HG03175 (cell line): ENCODE measurements at regions not wholly inside any gene's neighbourhood (a gene's known extent, or its start where the extent isn't known, plus 50 kb on each side); places are given as distances from the start of the nearest gene placed in this dataset.
A peak's percentile ranks its signal among the peaks of the same experiment; 100 is the strongest.
"Not testable (repeated sequence)": the region's sequence is repeated elsewhere in the genome, so short reads cannot be mapped to it uniquely, and the experiment has no call there.

Source experiments
- ATAC-seq: cut with Tn5 transposase; IDR thresholded peaks from one replicate; pipeline ENCODE4 v1.9.1; 2021; ENCODE audit warnings: mild to moderate bottlenecking, moderate library complexity; ENCODE audit not compliant: unreplicated experiment

DNA sequence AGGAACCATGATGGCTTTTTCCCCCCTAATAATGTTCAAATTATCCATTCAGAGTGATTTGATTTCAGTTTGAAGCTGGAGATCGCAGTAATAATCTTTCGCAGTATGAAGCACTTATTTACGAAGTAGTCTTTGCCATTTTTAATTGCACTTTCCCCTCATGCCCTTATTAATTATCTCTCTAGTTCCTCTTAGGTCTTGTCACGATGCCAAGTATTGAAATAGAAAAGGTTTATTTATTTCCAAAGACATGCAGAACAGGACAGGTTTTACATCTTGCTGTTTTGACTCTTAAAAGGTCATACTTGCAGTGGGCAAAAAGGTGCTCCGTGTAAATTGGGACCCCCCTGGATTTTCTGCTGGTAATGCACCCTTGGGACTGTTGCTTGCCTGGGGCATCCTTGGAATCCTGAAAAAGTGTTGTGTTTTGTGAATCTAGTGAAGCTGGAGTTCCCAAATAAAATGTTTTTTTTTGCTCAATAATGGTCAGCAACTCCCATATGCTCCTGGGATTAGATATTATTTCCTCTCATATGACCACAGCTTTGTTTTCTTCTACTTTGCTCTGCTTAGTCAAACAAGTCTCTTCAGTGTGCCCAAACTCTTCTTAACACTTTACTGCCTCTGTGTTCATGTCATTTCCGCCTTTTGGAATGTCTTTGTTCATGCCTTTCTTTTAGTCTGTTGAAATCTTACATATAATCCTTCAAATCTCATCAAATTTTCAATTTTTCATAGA lies 278.3 kb downstream of the TMEM38B start:
- no peak for ATAC-seq

DNA sequence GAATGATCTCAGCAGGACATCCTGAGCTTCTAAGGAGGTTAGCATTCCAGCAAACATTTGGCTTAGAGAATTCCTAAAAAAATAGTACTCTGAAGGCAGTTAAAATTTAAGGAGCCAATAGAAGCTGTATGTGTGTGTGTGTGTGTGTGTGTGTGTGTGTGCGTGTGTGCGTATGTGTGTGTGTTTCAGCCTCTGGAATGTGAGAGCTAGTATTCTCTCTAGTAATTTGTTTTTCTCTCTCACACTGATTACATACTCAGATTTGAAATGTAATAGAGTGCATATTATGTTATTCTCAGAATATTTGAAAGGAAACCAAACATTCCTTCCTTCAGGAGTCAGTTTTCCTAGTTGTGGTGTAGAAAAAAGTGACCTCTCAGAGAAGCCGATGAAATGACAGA lies 279.6 kb downstream of the TMEM38B start:
- ATAC-seq, result no peak

- ATAC-seq, result no peak
These were observed 281.7 kb downstream of the TMEM38B start for GRCh38 chr9:105975886-105976645.

GRCh38 chr9:105978336-105978735 lies 284.0 kb downstream of the TMEM38B start:
- no peak for ATAC-seq

DNA sequence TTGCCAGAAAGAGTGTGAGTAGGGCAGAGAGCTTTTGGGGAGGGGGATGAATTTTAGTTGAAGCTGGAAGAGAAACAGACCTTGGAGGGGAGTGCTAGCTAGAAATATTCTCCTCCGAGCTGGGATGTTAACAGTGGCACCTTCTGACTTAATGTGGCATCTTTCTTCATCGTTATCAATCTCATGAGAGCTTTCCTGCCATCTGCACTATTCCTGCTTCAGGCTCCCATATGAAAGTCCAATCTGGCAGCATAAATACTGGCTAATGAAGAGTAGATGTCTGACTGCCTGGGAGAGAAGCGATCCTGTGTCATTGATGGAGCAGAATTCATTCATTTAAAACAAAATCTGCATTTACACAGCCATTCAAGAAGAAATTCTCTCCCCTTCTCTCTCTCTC lies 284.5 kb downstream of the TMEM38B start:
- no peak for ATAC-seq

GRCh38 chr9:105979290-105979689 lies 284.9 kb downstream of the TMEM38B start:
- ATAC-seq, result no peak

DNA sequence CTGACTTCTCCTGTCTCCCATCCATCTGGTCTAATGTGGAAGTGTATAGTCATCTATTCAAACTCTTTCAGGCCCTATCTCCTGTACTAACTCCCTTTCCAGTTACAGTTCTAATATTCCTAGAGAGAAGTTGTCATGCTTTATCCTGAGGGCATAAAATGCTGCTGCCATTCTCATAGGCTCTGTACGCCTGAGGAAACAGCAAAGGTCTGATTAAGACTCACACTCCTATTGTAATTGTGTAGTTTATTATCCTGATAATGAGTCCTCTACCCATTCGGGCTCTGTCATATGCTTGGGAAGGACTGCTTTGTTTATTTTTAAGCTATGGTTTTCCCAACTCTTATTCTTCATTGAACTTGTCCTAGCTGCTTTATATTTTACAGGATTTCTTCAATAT lies 290.4 kb downstream of the TMEM38B start:
- ATAC-seq, result no peak

GRCh38 chr9:105993116-105993854 lies 298.9 kb downstream of the TMEM38B start:
- no peak for ATAC-seq

DNA sequence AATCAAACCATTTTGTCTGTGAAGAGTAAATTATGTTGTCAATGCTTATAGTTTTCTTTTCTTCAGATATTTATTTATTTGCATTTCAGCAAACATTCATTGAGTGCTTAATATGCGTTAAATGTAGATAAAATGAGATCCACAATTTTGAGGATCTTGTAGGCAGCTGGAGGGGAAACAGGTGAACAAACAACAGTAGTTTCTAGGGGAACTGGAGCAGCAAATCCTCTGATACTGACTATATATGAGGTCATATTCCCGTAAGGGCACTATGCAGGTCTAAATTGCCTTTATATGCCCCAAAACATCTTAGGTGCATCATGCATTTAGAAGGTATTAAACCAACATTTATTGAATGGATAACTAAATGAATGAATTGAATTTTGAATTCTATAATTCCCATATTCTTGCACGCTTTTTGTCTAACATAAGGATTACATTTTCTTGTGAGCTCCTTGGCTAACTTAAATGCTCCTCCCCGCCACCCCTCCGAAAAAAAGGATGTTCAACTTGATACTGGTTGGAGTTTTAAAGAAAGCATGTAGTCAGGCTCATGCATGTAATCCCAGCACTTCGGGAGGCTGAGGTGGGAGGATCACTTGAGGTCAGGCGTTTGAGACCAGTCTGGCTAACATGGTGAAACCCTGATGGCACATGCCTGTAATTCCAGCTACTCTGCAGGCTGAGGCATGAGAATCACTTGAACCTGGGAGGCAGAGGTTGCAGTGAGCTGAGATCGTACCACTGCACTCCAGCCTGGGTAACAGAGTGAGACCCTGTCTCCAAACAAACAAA lies 299.8 kb downstream of the TMEM38B start:
- no peak for ATAC-seq

DNA sequence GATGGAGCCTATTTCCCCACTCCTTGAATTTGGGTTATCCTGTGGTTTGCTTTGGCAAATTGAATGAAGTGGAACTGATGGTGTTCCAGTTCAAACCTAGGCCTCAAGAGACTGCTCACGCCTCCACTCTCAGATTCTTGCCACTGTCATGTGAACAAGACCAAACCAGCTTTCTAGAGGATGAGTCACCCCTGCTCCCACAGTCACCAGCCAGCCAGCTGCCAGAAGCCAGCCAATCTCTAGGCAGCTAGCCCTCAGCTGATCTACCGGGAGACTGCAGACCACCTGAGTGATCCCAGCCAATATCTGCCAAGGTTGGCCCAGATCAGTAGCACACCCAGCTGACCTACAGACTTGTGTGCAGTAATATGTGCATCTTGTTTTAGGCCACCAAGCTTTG lies 300.6 kb downstream of the TMEM38B start:
- peak; percentile 47 for ATAC-seq

GRCh38 chr9:106017198-106017740 lies 322.9 kb downstream of the TMEM38B start:
- ATAC-seq, result no peak

DNA sequence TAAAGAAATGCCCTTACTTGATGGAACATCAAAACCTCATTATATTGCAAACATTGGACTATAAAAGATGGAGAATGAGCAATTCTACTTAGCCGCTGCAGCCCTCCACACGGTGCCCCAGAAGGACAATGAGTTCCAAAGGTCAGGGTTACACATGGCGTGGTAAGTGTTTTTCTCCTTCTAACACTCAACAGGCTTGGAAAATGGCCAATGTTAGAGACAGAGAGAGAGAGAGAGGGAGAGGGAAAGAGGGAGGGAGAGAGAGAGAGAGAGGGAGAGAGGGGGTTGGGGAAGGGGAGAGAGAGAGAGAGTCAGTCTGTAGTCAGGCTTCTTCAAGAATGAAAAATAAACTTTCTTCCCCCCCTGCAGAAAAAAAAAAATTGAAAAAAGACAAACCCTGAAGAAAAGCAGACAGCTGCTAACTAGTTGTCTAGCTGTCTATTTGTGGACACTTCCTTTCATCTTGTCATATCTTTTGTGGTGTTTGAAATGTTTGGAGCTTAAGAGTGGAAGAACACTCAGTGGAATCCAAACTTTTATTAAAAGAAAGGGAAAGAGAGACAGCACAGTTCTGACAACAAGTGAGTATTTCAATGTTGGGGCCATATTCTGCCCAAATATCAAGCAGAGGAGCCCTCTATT lies 324.8 kb downstream of the TMEM38B start:
- ATAC-seq, result no peak

DNA sequence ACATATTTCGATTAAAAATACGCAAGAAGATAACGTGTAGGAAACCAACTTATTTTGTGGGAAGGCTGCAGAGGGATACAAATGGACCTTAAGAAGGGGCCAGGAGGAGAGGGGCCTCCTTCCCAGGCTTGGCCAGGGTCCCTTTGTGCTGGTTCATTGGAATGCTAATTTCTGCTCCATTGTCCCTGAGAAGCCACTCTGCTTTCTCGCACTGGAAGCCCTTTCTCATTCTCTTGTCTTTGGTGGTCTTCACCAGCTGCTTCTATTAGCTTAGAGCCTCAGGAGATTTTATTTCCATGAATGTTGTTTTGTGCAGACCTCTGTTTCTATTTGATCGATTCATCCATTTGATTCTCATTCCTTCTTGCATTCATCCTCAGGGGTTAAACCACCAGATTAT lies 325.4 kb downstream of the TMEM38B start:
- ATAC-seq, result no peak

DNA sequence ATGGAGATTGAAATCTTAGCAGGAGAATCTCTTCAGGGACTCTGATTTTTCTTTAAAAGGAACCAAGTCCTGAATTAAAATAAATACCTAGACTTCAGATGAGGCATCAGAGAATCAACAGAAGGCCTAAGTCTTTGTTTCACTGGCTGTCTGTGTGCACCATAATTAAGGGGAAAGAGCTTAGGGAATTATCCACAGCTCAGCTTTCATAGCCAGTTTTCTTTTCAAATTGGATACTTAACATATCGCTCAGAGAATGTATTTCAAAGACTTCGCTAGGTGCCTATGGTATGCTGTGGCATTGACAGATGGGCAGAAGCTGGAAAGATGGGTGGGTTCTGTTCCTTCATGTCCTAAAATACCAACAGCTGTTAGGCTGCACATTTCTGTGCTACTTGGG lies 325.8 kb downstream of the TMEM38B start:
- ATAC-seq, result no peak

GRCh38 chr9:106023455-106023854 lies 329.1 kb downstream of the TMEM38B start:
- ATAC-seq, result no peak

DNA sequence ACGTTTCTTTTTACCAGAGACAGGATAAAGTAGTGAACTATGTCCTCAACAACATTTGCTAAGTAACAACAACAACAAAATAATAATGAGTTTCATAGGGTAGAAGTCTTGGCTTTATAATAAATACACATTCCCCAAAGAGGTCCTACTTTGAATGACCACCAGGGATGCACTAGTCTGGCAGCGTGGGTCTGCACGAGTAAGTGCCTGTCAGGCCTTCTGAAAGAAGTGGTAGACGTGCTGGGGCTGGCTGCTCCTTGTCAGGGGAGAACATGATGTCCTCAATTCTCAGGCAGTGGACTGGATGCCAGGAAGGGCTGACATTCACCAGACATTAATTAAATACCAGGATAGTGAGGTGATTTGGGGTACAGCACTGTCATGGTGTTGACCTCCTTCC lies 331.1 kb downstream of the TMEM38B start:
- ATAC-seq, result no peak

- ATAC-seq, result not testable (repeated sequence)
These were observed 335.8 kb downstream of the TMEM38B start for GRCh38 chr9:106030146-106030545.

DNA sequence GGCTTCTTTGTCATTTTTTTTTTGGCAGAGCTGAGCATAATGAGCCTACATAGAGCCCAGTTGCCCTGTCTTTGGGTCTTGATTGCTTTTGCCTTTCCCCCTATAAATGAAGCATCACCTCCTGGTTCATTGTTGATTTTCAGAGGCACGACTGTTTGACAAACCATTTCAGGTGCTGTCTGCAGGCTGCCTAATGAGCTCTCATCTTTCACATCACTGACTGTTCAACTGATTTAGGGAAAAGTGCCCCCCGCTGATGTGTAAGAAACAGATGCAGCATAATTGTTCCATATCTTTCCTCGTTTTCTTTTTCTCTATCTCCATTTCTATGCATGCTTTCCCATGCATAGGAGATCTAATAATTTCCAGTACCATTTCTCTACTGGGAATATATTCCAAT lies 338.6 kb downstream of the TMEM38B start:
- ATAC-seq, result no peak

GRCh38 chr9:106035806-106036205 lies 341.5 kb downstream of the TMEM38B start:
- no peak for ATAC-seq
